ENCODE measurements at regions not wholly inside any gene's neighbourhood (a gene's known extent, or its start where the extent isn't known, plus 50 kb on each side); places are given as distances from the start of the nearest gene placed in this dataset.

DNA sequence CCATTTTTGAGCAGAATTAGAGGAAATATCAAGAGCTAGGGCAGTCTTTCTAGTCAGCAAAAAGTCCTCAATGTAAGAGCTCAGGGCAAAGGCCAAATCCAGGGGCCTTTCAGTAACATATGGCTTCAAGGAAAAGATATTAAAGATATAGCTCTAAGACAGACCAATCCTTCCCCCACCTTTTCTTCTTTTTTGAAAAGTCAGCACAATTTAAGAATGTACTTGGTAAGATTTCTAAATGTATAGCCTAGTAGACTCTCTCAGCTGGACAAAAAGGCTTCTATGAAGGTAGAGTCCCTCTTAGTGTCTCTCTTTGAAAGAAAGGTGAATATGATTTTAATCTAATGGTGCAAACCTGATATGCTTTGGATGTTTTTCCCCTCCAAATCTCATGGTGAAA is 515.7 kb downstream of the VRK1 start:
- no peak for DNase-seq

- DNase-seq: no peak
These were observed 518.6 kb downstream of the VRK1 start for GRCh38 chr14:97315790-97316189.

GRCh38 chr14:97318380-97318779 is 521.2 kb downstream of the VRK1 start:
- no peak for DNase-seq

- DNase-seq: no peak
These were observed 522.5 kb downstream of the VRK1 start for GRCh38 chr14:97319691-97320090.

DNA sequence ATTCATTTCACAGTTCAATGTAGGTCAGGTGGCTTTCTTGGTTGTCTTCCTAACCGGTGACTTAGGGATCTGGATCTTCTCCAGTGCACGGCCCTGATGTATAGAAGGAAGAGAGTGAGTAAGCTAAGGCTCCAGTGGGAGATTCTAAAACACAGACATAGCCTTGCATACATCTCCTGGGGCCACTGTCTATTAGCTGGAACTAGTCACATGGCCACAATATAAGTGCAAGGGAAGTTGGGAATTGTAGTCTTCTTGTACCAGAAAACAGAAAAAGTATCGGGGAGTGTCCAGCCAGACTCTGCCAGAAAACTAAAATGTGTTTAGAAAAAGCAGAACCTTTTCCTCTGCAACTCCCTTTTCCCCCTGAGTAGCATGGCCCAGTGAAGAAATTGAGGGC is 531.6 kb downstream of the VRK1 start:
- no peak for DNase-seq

DNA sequence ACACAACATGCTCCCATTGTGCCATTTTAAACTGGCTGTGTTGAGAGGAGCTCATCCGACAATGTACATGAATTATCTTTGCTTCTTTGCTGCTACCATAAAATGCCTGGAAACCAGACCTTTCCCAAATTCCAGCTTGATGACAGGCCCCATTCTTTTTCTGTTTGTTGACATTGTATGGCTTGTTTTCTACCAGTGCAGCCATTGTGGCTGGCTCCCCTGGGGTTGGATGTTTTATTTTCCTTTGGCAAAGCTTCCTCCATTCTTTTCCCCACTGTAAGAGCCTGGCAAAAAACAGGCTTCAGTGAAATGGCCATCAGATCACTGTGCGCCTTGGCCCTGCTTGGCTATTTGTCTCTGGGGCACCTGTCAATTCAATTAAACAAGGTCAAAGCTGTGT is 532.5 kb downstream of the VRK1 start:
- no peak for DNase-seq

GRCh38 chr14:97331058-97331457 is 533.9 kb downstream of the VRK1 start:
- no peak for DNase-seq

DNA sequence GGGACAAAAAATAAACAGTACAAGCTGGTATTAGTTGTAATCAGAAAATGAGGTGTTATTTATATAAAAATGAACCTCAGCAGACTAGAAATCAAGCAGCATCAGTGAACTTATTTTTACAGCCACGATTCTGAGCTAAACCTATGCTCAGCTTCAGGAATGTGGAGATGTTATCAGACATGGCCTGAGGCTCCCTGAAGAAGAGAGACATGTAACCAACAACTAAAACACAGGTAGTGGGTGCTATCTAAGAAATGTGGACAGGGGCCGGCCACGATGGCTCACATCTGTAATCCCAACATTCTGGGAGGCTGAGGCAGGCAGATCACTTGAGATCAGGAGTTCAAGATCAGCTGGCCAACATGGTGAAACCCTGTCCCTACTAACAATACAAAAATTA is 534.3 kb downstream of the VRK1 start:
- DNase-seq: no peak

- DNase-seq: no peak
These were observed 539.0 kb downstream of the VRK1 start for GRCh38 chr14:97336179-97336578.

DNA sequence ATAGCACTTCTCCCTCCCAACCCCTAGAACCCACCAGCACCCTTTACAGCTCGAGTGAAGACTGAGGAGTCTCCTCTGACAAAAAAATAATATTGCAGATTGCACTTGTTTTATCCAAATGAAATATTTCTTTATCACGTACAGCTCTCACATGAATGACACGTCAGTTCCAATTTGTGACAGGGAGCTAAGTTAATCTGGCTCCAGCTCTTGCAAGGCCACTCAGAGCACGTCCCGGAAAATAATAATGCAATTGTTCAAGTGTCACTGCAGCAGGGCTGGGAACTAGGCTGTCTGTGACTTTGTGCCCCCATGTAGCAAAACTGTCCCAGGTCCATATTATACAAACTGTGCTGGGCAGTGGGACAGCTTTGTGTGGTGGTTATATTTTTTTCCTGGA is 539.6 kb downstream of the VRK1 start:
- no peak for DNase-seq

GRCh38 chr14:97337267-97337666 is 540.1 kb downstream of the VRK1 start:
- DNase-seq: no peak

- DNase-seq: no peak
These were observed 540.5 kb downstream of the VRK1 start for GRCh38 chr14:97337670-97338069.

GRCh38 chr14:97344666-97345065 is 547.5 kb downstream of the VRK1 start:
- no peak for DNase-seq

DNA sequence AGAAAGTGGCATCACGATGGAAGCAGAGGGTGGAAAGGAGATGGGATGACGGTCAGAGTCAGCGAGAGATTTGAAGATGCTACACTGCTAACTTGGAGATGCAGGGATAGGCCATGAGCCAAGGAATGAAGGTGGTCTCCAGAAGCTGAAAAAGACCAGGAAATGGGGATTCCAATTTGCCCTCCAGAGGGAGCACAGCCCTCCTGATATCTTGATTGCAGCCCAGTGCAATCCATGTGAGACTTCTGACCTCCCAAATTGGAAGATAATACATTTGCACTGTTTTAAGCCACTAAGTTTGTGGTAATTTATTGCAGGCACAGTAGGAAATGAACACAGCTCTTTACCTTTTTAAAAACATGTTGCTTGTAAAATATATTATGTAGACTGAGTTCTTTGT is 549.5 kb downstream of the VRK1 start:
- DNase-seq: no peak

DNA sequence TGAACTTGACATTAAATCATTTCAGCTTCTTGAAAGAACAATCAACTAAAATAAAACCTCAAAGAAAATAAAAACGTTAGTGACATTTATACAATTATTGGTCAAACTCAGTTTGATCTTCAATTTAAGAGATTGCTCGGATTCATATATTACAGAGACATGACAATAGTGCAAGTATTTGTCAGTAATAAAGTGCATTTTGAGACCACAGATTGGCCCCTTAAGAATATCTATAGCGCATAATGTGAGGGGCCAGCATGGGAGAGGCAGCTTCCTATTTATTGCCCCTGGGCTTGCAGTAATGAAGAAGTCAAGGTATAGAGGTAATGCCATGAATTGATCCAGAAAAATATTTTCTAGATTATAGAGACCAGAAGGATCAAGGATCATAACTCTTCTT is 552.3 kb downstream of the VRK1 start:
- DNase-seq: no peak

- DNase-seq: no peak
These were observed 552.8 kb downstream of the VRK1 start for GRCh38 chr14:97349946-97350345.

DNA sequence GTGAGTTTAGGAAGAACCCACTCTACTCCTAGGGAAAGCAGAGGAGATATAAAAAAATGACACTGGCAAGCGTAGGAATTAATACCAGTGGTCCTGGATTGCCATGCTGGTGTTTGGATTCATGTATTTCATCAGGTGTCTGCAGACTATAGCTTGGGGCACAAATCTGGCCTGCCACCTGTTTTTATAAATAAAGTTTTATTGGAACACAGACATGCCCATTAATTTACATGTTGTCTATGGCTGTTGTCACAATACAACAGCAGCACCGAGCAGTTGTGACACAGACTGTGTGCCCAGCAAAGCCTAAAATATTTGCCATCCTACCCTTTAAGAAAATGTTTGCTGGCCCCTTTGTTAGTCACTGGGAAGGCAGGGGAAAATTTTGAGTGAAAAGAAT is 553.2 kb downstream of the VRK1 start:
- no peak for DNase-seq

DNA sequence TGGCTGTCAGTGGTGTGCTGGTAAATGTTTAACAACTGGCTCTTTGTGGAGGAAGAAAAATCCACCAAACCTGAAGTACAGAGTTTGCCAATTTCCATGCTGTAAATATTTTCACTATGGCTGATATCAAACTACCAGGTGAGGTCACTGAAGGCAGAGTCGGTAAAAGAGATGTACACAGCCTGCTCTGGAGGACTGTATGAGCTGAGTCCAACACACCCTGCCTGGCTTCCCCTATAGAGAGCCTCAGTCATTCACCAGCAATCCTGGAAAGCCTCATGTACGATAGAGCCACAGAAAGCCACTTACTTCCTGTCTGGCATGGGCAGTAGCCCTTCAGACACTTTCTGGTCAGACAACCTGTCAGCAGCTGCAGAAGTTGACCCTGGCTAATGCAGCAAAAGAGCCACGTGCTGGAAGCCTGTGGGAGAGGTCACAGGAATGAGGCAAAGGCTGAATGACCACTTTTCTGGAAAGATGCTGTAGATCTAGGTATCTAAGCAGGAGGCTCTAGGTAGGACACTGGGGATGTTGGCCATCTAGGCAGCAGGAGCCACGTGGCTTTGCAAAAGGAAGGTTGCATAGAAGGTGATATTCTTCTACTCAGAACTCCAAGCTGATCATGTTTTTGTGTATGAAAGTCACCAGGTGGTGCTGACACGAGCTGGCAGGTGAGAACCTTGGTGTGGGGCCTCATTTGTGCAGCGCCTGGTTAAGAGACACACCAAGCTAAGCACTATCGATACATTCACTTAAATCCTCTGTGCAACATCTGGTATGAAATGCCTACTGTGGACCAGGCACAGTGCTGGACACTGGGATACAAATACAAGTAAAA is 553.9 kb downstream of the VRK1 start:
- no peak for DNase-seq

- DNase-seq: no peak
These were observed 555.9 kb downstream of the VRK1 start for GRCh38 chr14:97353102-97353501.

DNA sequence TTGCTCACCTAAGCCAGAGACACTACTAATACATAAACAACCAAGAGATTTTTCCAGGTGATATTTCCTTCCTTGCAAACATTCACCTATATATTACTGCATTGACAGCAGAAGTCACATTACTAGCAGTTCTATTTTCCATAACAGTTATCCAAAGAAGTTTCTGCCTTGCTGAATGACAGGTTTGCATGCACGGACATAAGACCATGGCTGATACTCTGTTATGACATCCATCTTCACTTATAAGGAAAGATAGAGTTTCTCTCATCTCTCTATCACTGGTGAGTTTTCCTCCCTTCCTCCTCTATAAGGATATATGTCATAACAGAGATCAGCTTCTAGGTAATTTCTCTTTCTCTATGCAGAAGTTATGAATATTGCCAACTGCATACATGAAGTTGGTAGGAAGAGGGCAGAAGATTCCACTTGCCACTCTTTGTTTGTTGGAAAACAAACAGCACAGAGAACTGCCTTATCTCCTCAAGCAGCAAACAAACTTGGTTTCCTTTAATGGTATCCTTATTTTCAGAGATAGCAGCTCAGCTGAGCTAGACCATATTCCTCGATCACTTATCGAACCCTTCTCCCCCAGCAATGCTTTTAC is 557.0 kb downstream of the VRK1 start:
- no peak for DNase-seq

DNA sequence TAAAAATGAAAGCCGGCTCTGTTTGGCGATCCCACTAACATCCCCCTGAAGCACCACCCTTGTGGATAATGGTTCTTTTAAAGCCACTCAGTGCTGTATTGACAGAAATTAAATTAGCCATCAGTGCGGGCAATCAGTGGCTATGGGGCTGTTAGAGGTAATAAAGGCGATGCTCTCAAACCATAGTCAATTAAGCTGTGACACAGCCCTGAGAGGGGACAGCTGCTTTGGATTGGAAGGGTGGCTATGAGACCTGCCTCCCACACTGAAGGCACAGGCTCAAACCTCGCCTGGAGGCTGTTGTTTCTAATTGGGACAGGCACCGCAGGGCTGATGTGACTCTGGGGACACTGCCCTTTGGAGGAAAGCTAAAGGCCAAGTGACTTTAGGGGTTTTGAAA is 562.2 kb downstream of the VRK1 start:
- DNase-seq: no peak

- no peak for DNase-seq
These were observed 564.0 kb downstream of the VRK1 start for GRCh38 chr14:97361181-97361580.

GRCh38 chr14:97361958-97362357 is 564.8 kb downstream of the VRK1 start:
- no peak for DNase-seq

GRCh38 chr14:97366400-97366799 is 569.2 kb downstream of the VRK1 start:
- DNase-seq: no peak

DNA sequence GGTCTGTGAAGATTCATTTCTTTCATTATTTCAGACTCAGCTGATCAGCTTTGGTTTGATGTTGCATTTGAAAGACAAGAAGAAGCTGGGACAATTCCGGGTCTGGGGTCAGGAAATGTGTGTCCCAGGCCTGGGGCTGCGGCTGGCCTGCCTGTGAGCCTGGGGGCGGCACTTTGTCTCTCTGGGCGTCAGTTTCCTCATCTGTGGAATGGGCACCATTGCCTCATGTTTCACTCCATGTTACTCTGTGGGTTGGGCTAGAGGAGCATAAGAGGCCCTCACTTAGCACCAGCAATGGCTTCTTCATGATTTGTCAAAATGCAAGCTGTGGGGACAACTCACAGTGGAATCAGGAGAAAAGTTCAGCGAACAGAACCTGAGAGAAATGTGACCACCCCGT is 570.1 kb downstream of the VRK1 start:
- no peak for DNase-seq
